Suppressor macrophage treated with lipopolysaccharide for 1 hour (primary cell): ENCODE measurements at regions not wholly inside any gene's neighbourhood (a gene's known extent, or its start where the extent isn't known, plus 50 kb on each side); places are given as distances from the start of the nearest gene placed in this dataset.
"Not testable (repeated sequence)": the region's sequence is repeated elsewhere in the genome, so short reads cannot be mapped to it uniquely, and the experiment has no call there.

ENCODE experiments used
- DNase-seq, 3 donors: peaks; one replicate each; pipeline ENCODE4 v3.0.0-alpha.2; 2020 to 2022

DNA sequence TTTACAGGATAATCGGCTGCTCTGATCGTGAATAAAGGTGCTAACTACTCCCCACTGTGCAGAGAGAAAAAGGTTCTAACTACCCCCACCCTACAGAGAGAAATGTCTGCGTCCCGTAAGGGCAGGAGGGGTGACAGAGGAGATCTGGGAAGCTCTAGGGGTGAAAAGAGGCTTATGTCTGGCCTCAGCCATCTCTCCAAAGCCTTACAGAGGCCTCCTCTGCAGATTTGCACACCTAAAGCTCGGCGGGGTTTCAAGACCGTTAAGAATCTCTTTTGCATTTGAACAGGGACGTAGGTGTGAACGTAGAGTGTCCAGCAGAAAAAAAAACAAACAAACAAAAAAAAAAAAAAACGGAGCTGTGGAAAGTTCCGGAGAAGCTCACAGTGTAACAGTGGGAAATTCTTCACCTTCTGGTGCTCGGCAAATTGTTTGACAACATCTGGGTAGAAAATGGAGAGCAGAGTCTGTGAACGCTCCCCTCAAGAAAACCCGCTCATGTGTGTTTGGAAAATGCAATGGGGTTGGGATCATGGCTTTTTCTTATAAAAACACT, 161.0 kb downstream of the SHOX start:
- no peak for DNase-seq

- no peak for DNase-seq
These were observed 160.3 kb downstream of the SHOX start for GRCh38 chrX:790783-791360.

DNA sequence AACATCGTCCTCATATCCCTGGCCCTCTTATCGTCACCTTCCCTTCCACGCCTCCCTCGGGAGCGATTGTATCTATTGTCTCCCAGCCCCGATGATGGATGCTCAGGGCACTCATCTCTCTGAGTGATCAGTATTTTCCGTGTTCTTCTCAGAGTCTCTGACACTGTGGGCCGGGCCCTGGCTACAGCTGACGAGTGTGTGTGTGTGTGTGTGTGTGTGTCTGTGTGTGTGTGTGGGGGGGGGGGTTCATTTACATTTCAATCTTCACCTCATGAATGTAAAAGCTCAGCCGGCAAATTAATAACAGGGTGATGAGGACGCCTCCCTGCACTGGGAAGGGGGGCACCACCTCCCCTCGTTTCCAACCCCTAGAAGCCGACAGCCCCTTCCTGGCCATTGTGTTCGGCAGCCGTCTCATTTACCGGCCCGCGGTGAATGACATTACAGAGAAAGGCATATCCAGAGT, 159.5 kb downstream of the SHOX start:
- no peak for DNase-seq

DNA sequence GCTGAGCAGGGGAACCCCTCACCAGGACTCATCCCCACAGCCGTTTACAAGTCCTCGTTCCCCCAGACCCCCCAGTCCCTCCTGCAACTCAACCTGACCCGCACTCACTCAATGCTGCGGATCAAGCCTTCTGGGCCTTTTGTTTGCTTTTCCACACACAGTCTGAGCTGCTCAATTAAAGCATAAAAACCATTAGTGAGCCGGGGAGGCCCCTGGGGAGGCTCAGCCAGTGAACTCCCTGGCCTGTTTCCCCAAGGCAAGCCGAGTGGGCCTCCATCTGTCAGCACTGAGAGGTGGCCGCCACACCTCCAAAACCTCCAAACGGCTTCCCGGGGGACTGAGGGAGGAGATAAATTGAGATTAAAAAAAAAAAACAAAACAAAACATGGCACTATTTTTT, 158.5 kb downstream of the SHOX start:
- no peak for DNase-seq

DNA sequence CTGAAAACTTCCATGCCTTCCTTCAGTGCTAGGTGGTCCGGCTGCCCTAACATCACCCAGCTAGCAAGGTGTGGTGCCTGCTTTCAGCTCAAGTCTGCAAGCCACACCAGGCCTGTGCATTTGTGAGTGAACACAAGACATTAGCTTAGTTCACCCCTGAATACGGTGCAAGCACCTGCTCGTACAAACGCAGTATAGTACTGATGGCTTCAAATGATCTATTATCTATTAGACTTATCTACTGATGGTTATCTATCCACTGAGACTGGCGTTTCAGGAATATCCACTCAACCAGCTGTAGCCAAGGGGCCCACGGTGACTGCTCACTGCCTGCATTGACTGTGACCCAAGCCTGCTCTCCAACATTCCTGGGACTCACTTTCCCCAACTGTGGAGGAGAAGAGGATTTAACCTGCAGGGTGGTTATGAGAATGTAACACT, 155.9 kb downstream of the SHOX start:
- DNase-seq, result no peak

GRCh38 chrX:784829-785228, 154.2 kb downstream of the SHOX start:
- DNase-seq, result no peak

- DNase-seq, result no peak
These were observed 150.9 kb downstream of the SHOX start for GRCh38 chrX:781224-782204.

- no peak for DNase-seq
These were observed 146.1 kb downstream of the SHOX start for GRCh38 chrX:776529-777230.

DNA sequence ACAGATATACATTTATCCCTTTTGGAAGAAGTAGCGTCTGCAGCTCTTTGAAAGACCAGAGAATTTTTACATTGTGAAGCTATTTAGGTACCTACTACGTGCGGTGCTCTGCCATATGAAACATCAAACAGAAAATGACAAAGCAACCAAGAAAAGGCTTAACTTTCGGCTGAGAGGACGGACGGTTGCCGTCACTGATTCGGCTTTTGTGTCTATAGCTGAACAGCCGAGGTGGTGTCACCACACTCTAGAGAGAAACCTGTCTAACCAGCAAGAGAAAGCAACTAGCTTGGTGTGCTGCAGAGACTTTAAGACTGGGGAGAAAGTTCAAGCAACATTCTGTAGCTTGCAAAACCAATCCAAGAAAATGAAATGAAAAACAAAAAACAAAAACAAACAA, 145.5 kb downstream of the SHOX start:
- no peak for DNase-seq

DNA sequence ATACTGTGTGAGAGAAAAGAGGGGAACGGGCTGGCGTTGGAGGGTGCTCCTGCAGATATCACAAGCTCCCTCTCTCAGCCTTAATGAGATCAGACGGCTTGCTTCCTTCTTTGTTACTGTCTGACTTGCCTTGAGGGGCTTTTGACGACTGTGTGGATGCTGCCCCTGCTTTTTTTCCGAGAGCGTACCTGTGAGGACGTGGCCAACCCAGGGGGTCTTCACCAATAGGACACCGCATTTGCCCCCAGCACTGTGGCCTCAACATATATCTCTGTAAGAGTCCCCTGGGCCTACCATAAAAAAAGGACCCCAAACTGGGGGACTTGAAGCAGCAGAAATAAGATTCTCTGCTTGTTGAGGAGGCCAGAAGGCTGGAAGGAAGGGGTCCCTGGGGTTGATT, 143.9 kb downstream of the SHOX start:
- no peak for DNase-seq

- no peak for DNase-seq
These were observed 142.9 kb downstream of the SHOX start for GRCh38 chrX:773292-774025.

GRCh38 chrX:771536-771935, 140.9 kb downstream of the SHOX start:
- no peak for DNase-seq

- no peak for DNase-seq
These were observed 139.2 kb downstream of the SHOX start for GRCh38 chrX:769796-770195.

DNA sequence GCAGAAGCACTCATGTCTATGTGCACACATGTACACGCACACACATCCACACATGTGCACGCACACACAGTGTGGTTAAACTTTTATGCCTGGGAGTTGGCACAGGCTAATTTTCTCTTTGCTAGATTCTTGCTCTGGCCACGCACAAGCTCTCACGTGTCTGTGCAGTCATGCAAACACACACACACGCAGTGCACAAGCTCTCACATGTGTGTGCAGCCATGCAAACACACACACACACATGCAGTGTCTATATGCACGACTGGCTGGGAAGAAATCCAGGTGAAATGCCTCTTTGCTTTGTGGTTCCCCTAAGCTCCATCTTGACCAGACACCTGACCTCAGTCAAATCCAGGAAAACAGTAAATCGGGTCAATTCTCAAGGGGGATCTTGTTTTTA, 138.0 kb downstream of the SHOX start:
- DNase-seq, result no peak

DNA sequence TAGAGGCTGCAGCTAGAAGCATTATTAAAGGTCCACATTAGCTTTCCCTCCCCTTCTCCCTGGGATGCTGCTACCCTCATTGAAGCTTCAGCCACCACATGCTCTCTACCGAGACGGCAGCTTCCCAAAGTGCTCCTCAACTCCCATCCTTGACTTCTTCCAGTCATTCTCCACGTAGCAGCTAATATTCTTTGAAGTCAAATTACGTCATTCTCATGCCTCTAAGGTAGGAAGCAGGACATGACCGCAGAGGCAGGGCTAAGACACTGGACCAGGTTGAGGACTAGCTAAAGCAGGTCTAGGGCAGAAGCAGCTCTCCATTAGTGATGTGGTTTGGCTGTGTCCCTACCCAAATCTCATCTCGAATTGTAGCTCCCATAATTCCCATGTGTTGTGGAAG, 128.3 kb downstream of the SHOX start:
- DNase-seq, result no peak

GRCh38 chrX:750812-751211, 120.2 kb downstream of the SHOX start:
- no peak for DNase-seq

DNA sequence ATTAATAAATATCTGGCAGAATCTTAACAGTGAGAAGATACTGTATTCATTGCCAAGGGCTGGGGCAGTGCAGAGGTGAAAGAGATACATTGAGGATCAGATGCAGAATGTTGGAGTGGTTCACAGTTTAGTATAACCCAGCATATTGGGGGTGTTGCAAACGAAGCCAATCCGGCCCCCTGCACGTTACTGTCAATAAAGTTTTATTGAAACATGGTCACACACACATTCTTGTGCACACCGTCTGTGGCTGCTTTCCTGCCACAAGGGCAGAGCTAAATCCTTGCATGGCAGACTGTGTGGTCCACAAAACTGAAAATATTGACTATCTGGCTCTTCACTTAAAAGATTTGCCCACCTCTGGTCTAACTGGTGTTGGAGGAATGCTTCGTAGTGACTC, 119.7 kb downstream of the SHOX start:
- no peak for DNase-seq

DNA sequence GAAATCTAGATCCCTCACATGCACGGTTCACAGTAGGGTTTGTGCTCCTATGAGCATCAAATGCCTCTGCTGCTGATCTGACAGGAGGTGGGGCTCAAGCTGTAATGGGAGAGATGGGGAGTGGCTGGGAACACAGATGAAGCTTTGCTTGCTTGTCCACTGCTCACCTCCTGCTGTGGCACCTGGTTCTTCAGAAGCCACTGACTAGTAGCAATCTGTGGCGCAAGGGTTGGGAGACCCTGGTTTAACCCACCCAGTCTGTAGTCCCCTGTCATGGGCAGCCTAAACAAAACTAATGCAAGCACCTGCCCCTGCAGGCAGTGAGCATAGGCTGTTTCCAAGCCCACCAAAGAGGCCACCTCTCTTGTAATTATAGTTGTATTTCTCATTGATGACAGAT, 116.6 kb downstream of the SHOX start:
- DNase-seq, result no peak

- DNase-seq, result no peak
These were observed 109.0 kb downstream of the SHOX start for GRCh38 chrX:739611-740010.

DNA sequence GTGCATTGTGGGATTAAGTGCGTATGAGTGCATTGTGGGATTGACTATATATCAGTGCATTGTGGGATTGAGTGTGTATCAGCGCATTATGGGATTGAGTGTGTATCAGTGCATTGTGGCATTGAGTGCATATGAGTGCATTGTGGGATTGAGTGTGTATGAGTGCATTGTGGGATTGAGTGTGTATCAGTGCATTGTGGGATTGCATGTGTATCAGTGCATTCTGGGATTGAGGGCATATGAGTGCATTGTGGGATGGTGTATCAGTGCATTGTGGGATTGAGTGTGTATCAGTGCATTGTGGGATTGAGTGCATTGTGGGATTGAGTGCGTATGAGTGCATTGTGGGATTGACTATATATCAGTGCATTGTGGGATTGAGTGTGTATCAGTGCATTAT, 106.4 kb downstream of the SHOX start:
- not testable (repeated sequence) for DNase-seq

DNA sequence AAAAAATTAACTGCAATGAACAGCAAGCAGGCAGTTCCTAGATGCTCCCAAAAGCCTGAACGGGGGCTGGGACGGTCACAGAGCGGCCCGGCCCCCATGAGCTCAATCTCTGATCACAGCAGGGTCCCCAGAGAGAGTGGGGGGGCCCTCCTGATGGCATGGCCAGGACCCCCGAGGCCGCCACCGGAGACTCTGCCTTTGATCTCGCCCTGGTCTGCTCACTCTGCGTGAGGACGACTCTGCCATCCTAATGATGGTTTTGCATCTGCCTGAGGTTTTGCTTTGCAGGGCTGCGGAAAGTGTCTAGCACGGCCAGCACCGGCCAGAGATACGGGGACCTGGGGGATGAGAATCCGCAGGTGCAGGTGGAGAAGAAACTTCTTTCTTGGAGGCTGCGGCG, 103.8 kb downstream of the SHOX start:
- no peak for DNase-seq

DNA sequence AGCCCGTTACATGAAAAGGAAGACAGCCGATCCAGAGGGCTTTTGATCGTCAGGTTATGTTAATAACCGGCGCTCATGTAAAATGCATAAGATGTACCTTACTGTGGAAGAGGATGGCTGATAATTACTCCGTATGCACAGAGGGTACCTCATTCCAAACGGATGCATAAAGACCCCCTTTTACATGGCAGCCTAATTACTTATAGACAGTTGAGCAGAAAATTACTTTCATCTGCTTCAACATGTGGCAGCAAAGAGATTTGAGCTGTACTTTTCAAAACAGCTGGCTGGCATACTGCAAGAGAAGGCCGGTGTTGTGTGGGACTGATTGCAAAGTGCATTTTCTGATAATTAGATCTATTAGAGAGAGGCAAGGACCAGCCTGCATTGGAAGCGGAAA, 103.4 kb downstream of the SHOX start:
- no peak for DNase-seq
